Renal cortical epithelial cell (primary cell): ENCODE measurements at regions not wholly inside any gene's neighbourhood (a gene's known extent, or its start where the extent isn't known, plus 50 kb on each side); places are given as distances from the start of the nearest gene placed in this dataset.
"Not testable (repeated sequence)": the region's sequence is repeated elsewhere in the genome, so short reads cannot be mapped to it uniquely, and the experiment has no call there.

ENCODE experiments used
- DNase-seq: peaks from one replicate; pipeline ENCODE4 v3.0.0-alpha.2; 2011; ENCODE audit warnings: low read depth

- DNase-seq = no peak
Observed at GRCh38 chr5:104915226-104915625, 1352.6 kb upstream of the NUDT12 start.

- no peak for DNase-seq
Observed at GRCh38 chr5:104914536-104915070, 1352.0 kb upstream of the NUDT12 start.

GRCh38 chr5:104913841-104914281 is 1351.3 kb upstream of the NUDT12 start:
- no peak for DNase-seq

DNA sequence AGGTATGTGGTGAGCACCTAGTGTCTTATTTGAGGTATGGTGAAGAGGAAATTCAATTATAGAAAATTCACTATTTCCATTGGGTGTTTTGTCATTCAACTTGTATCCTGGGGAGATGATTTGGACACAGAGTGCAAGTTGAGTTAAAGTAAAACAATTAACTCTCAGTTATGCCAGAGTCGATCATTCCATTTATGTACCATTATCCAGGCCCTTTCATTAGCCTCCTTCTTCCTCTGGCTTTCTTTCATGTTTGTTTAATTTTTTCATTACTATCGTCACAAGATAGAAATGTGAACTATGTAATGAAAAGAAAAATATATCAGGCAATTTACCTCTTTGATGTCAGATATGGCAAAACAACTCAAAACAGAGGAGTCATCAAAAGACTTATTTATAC is 1347.2 kb upstream of the NUDT12 start:
- no peak for DNase-seq

GRCh38 chr5:104904561-104904960 is 1342.0 kb upstream of the NUDT12 start:
- peak; percentile 53 for DNase-seq

GRCh38 chr5:104903941-104904340 is 1341.4 kb upstream of the NUDT12 start:
- DNase-seq = no peak

DNA sequence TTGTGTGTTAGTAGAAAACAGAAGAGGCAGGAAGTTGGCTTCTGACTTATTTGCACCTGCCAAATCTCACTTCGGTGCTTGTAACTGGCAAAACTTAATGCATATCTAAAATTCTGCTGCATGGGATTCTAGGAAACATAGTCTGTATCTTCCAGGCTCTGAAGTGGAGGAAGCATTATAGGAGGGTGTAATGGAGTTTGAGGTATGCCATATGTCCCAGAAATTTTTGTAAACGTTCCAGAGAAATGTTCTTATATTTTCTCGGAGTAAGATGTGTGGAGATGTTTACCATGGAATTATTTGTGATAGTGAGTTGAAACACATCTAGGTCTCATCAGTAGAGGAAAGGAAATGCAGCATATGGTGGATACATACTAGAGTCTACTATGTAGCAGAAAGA is 1329.0 kb upstream of the NUDT12 start:
- DNase-seq = no peak

DNA sequence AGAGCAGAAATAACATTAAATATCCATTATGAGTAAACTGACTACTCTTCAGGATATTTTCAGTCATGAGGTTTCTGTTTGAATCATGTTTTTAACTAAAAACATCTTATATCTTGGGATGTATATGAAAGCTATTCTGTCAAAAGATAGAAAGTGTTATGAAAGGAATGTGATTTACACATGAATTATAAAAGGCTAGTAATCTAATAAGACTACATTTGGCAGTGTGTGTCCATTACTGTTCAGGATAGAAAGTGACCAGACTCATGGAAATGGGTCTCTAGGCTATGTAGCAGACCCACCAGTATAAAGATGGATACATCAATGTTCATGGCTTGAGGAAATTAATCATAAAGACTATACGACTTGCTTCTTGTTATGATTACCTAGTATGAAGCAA is 1328.2 kb upstream of the NUDT12 start:
- no peak for DNase-seq

DNA sequence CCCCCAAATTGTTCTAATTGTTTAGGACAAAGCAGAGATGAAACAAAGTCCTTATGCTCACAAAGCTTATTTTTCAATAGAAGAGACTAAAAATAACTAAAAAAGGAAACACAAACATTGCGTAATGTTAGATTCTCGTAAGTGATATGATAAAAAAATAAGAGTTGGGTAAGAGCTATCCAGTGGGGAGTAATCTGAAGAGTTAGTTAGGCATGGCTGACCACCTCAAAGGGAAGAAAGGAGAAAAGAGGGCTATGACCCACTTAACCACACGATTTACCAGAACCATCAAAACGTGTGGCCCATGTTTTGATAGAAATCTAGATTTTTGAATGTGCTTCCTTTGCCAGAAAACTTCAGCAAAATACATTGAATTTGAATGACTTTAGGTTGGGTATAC is 1296.8 kb upstream of the NUDT12 start:
- no peak for DNase-seq

DNA sequence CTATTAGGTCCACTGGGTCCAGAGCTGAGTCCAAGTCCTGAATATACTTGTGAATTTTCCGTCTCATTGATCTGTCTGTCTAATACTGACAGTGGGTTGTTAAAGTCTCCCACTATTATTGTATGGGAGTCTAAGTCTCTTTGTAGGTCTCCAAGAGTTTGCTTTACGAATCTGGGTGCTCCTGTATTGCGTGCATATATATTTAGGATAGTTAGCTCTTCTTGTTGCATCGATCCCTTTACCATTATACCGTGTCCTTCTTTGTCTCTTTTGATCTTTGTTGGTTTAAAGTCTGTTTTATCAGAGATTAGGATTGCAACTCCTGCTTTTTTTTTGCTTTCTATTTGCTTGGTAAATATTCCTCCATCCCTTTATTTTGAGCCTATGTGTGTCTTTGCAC is 1289.5 kb upstream of the NUDT12 start:
- DNase-seq = not testable (repeated sequence)

GRCh38 chr5:104845541-104845940 is 1283.0 kb upstream of the NUDT12 start:
- no peak for DNase-seq

DNA sequence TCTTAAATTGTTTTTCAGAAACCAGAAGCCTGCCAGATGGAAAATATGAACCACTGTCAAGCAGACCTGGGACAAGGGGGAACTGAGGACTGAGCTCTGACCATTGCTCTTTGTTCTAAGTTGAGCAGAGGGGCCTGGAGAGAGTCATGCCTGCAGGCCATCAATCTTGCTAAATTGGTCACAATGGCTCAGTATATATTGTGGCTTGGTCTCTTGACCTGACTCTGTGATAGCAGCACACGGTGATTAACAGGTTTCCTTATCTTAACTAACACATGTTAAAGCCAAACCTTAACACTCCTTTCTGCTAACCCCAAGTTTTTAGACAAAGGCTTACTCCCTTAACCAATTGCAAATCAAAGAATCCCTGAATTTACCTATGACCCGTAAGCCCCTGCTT is 1281.2 kb upstream of the NUDT12 start:
- DNase-seq = no peak

- DNase-seq = no peak
Observed at GRCh38 chr5:104840284-104840683, 1277.7 kb upstream of the NUDT12 start.

GRCh38 chr5:104831515-104831914 is 1268.9 kb upstream of the NUDT12 start:
- not testable (repeated sequence) for DNase-seq

- DNase-seq = no peak
Observed at GRCh38 chr5:104821606-104822005, 1259.0 kb upstream of the NUDT12 start.

DNA sequence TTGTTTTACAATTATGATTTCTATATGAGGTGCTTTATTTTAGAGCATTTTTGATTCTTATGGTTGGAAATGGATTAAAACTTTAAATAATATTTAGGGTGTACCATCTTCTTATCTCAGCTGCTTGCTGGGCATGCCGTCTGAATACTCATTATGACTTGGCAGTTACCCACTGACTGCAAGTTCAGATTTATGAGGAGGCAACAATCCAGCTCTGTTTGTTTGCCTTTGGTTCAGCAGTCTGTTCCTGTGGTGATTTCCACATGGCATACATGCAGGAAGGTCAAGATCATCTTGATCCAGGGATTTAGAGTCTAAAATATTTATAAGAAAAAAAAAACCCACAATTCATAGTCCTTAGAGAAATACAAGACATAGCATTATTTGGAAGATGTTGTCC is 1254.5 kb upstream of the NUDT12 start:
- no peak for DNase-seq

- DNase-seq = no peak
Observed at GRCh38 chr5:104815212-104815611, 1252.6 kb upstream of the NUDT12 start.

DNA sequence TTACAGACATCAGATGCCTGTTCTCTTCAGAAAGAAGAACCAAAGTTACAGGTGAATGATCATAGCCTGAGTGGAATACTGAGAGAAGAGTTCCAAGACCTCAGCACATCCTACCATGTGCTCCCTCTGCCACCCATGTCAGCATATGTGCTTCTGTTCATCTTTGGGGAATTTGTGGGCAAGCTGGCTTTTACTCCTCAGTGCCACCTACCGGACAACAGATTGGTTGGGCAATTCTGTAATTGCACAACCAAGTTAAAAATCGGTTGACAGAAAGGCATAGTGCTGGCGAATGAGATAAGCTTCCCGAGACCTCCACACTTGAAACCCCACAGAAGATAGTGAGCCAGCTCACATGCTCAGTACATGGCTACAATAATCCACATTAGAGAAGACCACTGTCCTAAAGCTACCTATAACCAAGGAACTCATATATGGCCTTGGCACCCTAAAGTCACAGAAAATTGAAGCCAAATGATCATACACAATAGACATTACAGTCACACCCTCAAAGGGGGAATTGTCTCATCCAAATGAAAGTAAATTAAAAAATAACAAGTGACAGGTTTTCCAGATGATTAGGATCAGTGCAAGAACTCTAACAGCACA is 1238.0 kb upstream of the NUDT12 start:
- DNase-seq = no peak

GRCh38 chr5:104793755-104794080 is 1231.1 kb upstream of the NUDT12 start:
- no peak for DNase-seq

- peak; percentile 4 for DNase-seq
Observed at GRCh38 chr5:104793031-104793754, 1230.6 kb upstream of the NUDT12 start.

- DNase-seq = no peak
Observed at GRCh38 chr5:104789366-104789765, 1226.8 kb upstream of the NUDT12 start.

GRCh38 chr5:104785097-104785496 is 1222.5 kb upstream of the NUDT12 start:
- no peak for DNase-seq

- no peak for DNase-seq
Observed at GRCh38 chr5:104774372-104774771, 1211.8 kb upstream of the NUDT12 start.

GRCh38 chr5:104764197-104764596 is 1201.6 kb upstream of the NUDT12 start:
- DNase-seq = no peak
